NCI-H2227 treated with DMSO at 0.1 percent for 48 hours (cell line): ENCODE measurements at regions not wholly inside any gene's neighbourhood (a gene's known extent, or its start where the extent isn't known, plus 50 kb on each side); places are given as distances from the start of the nearest gene placed in this dataset.
A peak's percentile ranks its signal among the peaks of the same experiment; 100 is the strongest.

Source experiments
- DNase-seq: peaks from one replicate; lab custom pipeline; 2025; lab: John Stamatoyannopoulos, UW

DNA sequence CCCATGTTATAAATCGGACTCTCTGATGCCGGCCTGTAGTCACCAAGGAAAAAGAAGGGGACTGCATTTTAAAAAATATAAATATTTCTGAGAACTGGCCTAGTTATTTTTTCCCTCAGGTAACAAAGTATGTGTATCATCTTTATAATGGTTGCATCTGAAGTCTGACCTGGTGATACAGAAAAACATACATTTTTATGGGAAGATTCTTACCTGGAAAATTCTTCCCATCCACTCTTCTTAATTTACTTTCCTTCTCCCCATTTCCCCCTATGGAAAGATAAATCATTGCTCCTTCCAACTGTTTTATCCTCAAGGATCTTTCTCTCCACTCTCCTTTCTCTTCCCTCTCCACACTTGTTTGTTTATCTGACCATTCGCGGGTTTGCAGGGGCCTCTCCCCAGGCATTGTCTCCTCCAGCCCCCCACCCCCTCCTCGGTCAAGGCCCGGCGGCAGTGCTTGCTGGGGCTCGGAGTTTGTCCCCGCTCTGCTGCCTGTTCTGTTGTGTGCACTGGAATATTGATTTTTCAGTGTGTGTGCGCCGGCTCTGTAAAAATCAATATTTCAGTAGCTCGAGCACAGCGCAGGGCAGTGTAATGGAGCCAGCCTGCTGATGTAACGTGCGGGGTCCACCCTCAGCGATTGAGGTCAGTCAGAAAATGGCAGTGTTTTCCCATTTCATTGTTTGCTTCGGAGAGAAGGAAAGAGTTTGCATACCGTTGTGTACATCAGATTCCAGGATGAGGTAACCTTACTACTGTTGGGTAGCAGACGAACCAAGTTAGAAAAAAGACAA is 199.5 kb upstream of the NFE2L3 start:
- peak; percentile 91 for DNase-seq

DNA sequence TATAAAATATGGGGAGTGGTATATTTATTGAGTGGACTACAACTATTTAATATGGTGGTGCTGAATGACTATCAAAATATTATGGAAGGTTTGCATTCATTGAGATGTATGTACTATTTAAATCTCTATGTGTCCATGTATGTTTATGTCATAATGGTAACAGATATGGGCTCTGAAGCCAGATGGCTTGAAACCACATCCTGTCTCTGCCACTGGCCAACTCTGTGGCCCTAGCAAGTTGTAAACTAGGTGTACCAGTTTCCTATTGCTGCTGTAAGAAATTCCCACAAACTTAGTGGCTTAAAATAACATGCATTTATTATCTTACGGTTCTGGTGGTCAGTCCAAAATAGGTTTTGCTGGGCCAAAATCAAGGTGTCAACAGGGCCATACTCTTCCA is 198.1 kb upstream of the NFE2L3 start:
- DNase-seq: no peak

DNA sequence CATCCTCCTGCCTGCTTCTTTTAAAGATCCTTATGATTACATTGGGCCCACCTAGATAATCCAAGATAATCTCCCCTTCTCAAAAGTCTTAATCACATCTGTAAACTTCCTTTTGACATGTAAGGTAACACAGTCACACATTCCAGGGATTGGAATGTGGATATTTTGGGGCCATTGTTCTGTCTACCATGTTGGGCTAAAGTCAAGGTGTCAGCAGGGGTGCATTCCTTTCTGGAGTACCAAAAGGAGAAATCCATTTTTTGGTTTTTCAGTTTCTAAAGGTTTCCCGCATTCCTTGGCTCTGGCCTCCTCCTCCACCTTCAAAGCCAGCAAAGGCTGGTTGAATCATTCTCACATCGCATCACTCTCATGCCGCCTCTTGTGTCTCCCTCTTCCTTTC is 197.6 kb upstream of the NFE2L3 start:
- no peak for DNase-seq

DNA sequence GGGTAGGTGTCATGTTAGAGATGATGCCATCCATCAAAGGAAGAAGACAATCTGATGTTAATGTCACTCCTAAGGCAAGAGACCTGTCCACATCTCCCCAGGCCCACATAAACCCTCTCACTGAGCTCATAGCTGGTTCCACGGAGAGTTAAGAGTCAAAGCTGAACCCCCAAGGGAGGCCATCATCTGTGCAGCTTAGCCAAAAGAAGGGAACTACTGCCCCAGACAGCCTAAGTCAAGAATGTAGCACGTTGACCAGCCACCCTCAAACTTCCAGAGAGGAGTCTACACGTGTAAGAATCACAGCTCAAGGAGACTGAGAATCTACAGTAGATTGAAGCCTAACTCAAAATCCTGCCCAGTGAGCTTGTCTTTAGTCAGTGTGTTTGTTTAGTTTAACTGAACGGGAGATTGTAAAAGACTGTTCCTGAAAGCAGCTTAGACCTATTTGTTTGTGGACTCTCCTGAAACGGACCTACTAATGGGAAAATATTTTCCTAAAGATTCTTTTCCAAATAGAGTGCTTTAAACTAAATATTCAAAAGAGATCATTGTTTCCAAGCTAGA is 192.7 kb upstream of the NFE2L3 start:
- DNase-seq: no peak

DNA sequence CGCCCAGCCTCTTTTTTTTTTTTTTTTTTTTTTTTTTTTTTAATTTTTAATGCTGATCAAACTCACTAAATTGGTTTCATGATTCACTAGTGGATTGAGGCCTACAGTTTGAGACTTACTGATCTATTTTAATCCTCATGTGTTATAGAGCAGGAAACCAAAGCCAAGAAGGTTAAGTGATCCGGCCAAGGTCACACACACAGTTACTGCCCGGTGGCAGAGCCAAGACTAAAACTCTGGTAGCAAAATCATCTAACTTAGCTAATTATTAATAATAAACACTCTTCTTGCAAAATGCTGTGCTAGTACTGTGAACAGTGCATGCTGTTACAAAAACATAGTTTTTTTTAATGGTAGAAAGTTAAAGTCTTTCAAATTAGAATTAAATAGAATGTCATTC is 188.3 kb upstream of the NFE2L3 start:
- DNase-seq: no peak

DNA sequence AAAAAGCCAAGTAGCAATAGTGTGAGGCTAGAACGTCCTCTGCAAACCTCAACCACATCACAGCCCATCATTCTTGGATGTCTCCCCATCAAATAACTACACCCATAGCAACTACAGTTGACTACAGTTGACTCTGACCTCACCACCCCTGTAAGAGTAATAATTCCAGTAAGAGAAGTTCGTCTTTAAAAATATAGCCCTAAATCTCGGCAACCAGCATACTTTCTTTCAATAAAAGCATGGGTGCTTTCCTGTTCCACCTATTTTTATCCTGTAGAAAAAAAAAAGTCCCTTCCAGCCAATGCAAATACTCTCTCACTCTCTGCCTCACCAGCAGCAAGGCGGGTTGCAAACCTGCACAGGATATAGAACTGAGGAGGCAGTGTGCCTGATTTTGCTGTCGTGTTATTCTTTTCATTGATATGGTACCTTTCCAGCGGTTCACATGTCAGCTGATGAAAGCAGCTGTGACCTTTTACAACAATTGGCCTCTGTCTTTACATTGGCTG is 187.5 kb upstream of the NFE2L3 start:
- no peak for DNase-seq

DNA sequence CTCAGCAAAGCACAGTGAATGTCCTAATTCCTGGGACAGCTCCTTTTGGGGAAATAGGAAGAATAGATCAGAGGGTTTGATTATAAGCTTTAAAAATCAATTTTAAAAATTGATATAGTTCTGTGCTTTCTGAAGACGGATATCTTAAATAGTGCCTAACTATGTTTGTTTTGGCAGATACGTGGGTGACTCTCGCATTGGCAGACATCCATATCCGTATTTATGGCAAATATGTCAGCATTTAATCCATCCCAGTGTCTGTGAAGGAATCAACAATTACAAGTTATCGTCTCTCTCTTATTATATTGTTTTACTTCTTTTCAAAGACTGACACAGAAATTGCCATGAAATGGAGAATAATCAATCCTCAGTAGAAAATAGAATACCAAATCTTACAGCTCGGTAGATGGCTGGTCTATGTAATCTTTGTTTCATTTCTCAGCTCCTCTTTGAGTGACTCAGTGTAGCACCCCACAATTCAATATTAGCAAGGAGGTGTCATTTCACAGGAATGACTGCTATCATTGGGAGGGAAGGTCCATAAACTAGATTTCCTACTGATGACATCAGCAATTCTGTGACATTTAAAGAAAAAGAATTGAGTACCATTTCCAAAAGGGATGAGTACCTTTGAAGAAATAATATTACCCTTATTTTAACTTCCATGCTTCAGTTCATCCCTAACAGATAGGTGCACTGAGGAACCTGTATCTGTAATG is 186.4 kb upstream of the NFE2L3 start:
- no peak for DNase-seq

DNA sequence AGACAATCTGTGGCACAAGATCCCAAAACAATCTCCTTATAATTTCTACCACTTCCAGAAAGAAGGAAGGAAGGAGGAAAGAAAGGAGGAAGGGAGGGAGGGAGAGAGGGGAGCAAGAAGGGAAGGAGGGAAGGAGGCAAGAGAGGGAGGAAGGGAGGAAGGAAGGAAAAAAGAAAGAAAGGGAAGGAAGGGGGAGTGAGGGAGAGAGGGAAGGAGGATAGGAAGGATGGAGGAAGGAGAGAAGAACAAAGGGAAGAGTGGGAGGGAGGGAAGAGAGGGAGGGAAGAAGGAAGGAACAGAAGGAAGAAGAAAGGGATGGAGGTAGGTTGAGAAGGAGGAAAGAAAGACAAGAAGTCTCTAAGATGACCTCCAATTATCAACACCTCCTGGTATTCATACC is 185.5 kb upstream of the NFE2L3 start:
- no peak for DNase-seq

DNA sequence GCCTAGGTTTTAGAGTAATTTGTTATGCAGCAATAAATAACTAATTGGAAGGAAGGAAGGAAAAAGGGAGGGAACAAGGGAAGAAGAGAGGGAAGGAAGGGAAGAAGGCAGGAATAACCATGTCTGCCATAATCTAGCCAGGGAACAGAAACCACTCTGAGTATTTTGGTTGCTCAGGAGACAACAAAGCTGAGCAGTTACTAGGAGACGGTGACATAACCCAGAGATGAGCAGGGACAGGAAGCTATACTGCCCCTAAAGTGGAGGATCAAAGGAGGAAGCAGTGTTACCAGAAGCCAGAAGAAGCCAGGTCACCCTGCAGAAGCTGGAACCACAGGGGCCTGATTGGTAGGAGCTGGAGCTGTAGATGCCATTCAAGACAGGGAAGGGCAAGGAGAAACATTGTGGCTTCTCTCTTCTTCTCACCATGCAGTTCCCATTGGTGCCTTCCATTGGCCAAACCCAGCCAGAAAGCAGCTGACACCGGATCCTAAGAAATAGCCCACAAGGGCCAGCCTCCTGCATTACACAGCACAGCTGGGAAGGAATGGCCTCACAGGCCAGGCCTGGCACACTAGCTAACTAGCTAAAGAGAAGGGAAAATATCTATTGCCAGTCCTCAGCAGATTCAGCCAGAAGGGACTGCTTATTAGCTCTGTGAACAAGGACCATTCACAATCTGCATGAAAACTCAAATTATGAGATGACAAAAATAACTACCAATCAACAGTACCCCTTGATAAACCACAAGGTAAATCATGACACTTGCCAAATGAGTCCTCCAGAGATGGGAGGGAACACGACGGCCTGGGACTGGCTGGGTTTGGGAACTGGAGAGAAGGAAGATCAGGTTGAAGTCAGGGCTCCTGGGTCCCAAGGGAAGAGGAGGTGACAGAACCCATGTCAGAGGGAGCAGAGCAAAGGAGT is 184.5 kb upstream of the NFE2L3 start:
- no peak for DNase-seq

DNA sequence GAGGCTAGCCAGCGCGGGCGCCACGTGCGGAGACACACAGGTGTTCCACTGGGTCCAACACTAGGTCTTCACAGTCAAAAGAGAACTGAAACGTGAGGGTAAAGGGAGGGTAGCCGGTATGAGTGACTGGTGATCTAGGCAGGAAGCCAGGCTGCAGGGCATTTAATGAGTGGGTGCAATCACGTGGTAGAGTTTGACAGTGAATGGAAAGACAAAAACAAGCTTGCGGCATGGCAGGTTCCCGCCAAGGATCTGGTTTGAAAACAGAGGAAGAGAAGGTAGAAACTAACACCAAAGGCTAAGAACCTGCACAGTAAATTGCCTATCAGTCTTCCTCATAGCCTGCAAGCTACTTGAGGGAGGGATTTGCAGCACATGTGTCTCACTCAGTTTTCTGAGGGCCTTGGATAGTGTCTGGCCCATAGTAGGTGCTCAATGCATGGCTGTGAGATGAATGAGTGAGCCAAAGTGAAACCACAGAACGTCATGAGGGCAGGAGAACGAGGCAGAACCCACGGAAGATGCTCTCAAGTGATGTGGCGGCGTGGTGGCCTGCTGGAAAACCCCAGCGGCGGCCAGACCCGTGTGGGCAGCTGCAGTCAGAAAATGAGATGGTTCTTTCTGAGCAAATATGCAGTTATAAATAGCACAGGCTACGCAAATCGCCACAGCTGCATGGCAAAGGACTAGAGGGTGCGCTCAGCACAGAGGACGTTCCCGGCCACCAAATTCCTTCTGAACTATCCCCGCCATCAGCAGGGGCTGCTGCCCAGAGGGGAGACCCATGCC is 183.6 kb upstream of the NFE2L3 start:
- DNase-seq: no peak

DNA sequence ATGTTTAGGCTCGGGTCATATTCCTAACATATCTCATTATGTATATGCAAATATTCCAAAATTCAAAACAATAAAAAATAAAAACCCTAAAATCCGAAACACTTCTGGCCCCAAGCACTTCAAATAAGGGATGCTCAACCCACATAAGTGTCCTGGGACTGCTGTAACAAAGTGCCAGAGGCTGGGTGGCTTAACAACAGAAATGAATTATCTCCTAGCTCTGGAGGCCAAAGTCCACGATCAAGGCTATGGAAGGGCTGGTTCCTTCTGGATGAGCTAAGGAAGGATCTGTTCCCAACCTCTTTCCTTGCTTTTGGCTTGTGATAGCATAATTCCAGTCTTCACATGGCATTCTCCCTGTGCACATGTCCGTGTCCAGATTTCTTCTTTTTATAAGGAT is 181.6 kb upstream of the NFE2L3 start:
- no peak for DNase-seq

DNA sequence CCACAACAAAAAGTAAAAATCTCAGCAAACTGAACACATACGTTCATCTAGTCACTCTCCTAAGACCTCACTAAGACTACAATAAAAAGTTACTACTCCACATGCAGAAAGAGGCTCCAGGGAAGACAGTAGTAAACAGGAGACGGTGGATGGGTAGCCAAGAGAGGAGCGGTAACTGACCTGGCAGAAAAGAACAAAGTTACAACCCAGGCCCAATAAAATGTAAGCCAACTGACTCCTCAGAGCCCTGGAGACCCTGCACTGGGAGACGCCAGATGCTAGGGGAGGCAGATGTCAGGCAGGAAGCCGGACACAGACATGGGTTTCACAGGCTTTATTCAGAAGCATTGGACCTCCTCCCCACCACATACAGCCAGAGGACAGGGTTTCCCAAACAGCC is 181.1 kb upstream of the NFE2L3 start:
- no peak for DNase-seq

DNA sequence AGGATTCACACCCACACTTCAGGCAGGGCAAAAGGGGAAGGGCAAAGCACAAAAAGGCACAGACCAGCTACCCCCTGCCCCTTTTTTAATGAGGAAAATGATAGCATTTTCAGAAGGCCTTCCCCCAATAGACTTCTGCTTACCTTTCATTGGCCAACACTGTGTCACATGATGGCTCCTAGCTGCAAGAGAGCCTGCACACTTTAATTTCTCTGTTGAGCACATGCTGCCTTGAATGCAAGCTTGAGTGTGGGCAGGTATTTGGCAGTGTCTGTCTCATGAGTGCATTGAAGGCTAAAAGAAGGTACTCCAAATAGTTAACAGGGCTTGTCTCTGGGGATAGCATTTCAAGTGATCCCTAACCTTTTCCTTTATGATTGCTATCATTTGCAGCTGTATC is 175.4 kb upstream of the NFE2L3 start:
- no peak for DNase-seq

DNA sequence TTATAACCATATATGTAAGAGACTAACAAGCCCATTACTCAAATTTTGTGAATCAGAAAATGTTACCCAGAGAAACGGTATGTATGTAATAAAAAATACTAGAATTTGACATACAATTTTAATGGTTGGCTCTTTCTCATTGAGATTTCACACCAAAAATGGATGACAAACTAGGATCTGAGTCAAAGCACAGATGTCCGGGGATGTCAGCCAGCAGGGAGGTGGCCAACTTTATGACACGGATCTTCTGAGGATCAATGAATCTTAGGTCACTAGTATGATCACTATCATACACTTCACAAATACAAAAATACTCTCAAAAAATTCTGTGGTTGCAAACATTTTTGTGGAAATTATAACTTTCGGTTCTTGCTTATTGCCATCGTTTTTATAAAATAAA is 173.5 kb upstream of the NFE2L3 start:
- DNase-seq: no peak

DNA sequence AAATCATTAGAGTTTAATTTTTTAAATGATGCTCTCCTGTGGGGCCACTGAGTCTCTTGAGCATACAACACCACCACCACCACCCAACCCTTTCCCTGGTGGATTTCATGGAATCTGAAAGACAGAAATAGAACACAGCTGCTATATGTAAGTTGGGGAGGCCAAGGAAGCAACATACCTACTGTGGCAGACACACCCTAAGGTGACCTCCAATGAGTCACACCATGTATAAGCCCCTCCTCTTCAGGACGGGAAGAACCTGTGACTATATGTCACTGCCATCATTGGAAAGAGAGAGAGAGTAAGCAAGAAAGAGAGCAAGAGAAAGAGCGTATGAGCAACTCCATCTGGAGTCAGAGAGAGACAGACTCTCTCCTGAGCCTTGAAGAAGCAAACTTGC is 172.4 kb upstream of the NFE2L3 start:
- no peak for DNase-seq

DNA sequence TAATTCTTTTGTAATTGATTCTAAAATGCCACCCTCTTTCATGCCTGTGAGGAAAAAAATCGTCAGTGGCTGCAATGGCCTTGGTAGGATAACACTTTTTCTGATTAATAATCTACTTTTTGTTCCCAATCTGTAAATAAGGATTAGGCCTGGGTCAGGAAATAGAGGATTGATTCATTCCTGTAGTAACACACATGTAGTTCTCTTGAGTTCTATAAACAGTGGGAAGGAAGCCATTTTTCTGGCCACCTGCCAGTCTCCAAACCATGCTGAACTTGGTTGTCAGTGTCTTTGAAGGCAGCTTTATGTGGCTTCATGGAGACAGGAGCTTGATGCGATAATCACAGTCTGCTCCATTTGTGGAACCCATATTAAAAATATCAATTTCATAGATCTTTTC is 169.3 kb upstream of the NFE2L3 start:
- no peak for DNase-seq

DNA sequence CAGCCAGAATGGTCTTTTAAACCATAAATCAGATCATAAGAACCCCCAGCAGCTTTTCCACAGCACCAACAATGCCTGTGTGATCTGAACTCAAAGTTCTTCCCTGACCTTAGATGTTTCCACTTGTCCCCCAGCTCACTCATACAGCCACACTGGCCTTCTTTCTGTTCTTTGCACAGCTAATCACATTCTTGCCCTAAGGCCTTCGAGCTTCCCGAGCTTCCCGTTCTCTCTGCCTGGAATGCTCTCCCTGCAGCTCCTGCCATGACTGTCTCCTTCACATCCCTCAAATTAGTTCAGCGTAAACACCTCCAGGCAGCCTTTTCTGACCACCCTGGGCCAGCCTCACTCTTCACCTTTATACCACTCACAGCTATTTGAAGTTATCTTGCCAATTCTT is 166.8 kb upstream of the NFE2L3 start:
- DNase-seq: no peak

DNA sequence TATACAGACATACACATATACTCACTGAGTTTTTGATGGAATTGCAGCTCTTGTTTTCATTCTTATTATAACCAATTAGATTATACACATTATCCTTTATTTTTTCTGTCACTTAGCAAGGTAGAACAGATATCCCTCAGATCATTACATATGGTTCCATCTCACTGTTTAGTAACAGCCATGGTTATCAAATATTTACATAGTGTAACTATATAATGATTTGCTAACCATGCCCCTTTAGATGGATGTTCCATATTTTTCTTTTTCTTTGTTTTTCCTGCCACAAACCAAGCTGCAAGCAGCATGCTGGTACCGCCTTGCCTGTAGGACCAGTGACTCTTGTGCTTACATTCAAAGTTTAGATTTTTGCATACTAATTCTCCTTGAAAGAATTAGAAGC is 163.4 kb upstream of the NFE2L3 start:
- no peak for DNase-seq

DNA sequence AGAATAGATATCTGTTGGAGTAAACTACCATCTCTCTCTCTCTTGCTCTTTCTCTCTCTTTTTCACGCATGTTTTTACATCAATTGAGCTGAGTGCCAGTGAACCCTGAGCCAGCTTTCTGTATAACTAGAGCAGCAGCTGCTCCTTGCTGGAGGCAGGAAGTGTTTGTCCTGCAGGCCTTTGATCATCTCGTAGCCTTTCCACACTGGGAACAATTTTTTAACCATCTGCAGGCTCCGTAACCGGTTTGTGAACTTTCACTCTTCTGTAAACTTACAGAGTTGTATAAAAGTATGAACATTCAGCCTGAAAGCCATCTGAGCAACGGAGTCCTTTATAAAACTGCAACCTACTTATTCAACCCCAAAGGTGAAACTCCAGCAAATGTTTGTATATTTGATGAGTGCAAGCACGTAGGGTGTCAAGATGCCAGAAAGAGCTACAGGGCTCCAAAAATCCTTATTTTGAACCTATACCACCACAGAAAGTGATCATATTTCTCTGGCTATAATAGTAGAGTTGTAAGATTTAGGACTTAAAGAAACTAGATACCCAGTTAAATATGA is 162.8 kb upstream of the NFE2L3 start:
- no peak for DNase-seq

DNA sequence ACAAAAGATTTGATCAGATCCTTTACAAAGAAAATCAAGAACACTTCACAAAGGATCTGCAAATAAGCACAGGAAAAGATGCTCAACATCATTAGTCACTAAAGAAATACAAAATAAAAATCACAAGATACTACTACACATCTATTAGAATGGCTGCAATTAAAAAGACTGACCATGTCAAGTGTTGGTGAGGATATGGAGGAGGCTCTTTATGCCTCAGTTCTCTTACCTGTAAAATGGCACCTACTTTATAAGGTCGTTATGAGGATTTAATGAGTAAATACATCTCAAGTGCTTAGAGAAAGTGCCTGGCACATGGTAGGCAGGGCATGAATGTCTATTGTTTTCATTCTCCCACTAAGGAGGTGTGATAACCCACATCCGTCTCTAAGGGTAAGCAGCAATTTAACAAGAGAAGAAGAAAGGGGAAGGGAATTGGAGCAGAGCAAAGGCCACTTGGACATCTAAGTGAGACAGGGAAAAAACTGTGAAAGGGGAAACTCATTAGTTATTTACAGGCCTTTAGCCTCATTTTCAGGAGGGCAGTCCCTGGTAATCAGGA is 157.5 kb upstream of the NFE2L3 start:
- DNase-seq: no peak

DNA sequence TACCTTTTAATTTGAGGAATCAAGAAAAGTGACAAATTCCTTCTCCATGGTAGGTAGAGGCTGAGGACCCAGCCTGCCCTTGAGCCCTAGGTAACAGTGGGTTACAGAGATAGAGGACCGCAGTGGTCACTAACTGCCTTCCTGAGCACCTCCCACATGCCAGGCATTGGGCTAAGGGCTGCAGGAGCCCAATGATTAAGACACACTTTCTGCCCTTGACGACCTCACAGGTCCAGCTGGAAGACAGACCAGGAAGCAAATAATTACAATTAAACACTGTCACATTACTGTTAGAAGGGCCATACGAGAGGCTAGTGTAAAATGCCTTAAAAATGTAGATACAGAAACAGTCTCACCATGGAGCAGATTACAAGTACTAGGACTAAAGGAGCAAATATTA is 156.8 kb upstream of the NFE2L3 start:
- DNase-seq: no peak
